Stimulated activated naive B cell treated with anti-CD40 and anti-IgM and Interleukin-4, amounts not matched to agents 10 μg/mL and 1 μg/mL and 100 μg/mL, for 72 hours (primary cell): ENCODE measurements at regions not wholly inside any gene's neighbourhood (a gene's known extent, or its start where the extent isn't known, plus 50 kb on each side); places are given as distances from the start of the nearest gene placed in this dataset.

Experiments
- ATAC-seq, 2 donors: fragments of 150-1000 bp; cut with Tn5 transposase; replicated peaks; 2 replicates each; pipeline ENCODE4 v1.10.0; 2021; ENCODE audit warnings: moderate library complexity in 1 of 2
- DNase-seq: peaks from one replicate; pipeline ENCODE4 v3.0.0; 2021
- H3K27ac Mint-ChIP-seq: one replicate; pipeline ENCODE4 v1.8.0; 2022; ENCODE audit warnings: mild to moderate bottlenecking, mixed read lengths
- H3K27me3 Mint-ChIP-seq, 2 donors: one replicate each; pipeline ENCODE4 v1.8.0; 2022; ENCODE audit warnings: mixed read lengths in 2 of 2
- H3K36me3 Mint-ChIP-seq, 2 donors: one replicate each; pipeline ENCODE4 v1.8.0; 2022; ENCODE audit warnings: mixed read lengths in 2 of 2, mild to moderate bottlenecking in 1 of 2
- H3K4me1 Mint-ChIP-seq, 2 donors: one replicate each; pipeline ENCODE4 v1.8.0; 2022; ENCODE audit warnings: mixed read lengths in 2 of 2, mild to moderate bottlenecking in 1 of 2
- H3K4me3 Mint-ChIP-seq, 2 donors: one replicate each; pipeline ENCODE4 v1.8.0; 2022; ENCODE audit warnings: mild to moderate bottlenecking in 2 of 2, mixed read lengths in 2 of 2, moderate library complexity in 1 of 2
- H3K9me3 Mint-ChIP-seq, 2 donors: one replicate each; pipeline ENCODE4 v1.8.0; 2022; ENCODE audit warnings: mixed read lengths in 2 of 2, mild to moderate bottlenecking in 1 of 2

- Mint-ChIP-seq H3K27me3 (no peaks in the 10 kb centered on the region), H3K4me3 (no peak overlapping the region), H3K36me3 (no peaks in the 10 kb centered on the region), H3K27ac (no peak overlapping the region), H3K4me1 (no peaks in the 10 kb centered on the region), H3K9me3 (peaks cover 0 to 7% of the 10 kb centered on the region in 2 donors)
- no peak for DNase-seq
- ATAC-seq: no peak
These were observed 625.6 kb downstream of the AACS start for GRCh38 chr12:125690841-125691240.

- ATAC-seq: no peak
- no peaks in the 10 kb centered on the region for H3K36me3 Mint-ChIP-seq
- H3K27me3 Mint-ChIP-seq: no peaks in the 10 kb centered on the region
- H3K4me3 Mint-ChIP-seq: no peak overlapping the region
- DNase-seq: no peak
- H3K9me3 Mint-ChIP-seq: peaks cover 0 to 7% of the 10 kb centered on the region in 2 donors
- no peak overlapping the region for H3K27ac Mint-ChIP-seq
- no peaks in the 10 kb centered on the region for H3K4me1 Mint-ChIP-seq
These were observed 630.8 kb downstream of the AACS start for GRCh38 chr12:125696054-125696453.

- H3K27me3 Mint-ChIP-seq: no peaks in the 10 kb centered on the region
- H3K9me3 Mint-ChIP-seq: peaks cover 4% of the 10 kb centered on the region in 2 donors
- no peaks in the 10 kb centered on the region for H3K4me1 Mint-ChIP-seq
- no peak overlapping the region for H3K27ac Mint-ChIP-seq
- DNase-seq: no peak
- H3K36me3 Mint-ChIP-seq: peaks cover 0 to 2% of the 10 kb centered on the region in 2 donors
- no peak overlapping the region for H3K4me3 Mint-ChIP-seq
- ATAC-seq: no peak
These were observed 639.6 kb downstream of the AACS start for GRCh38 chr12:125704803-125705202.

- Mint-ChIP-seq H3K4me3 (no peak overlapping the region), H3K27ac (no peak overlapping the region), H3K27me3 (no peaks in the 10 kb centered on the region), H3K9me3 (peaks cover 10 to 20% of the 10 kb centered on the region in 2 donors), H3K4me1 (no peaks in the 10 kb centered on the region), H3K36me3 (peaks cover 5 to 7% of the 10 kb centered on the region in 2 donors)
- ATAC-seq (no peak), DNase-seq (no peak)
These were observed 655.7 kb downstream of the AACS start for GRCh38 chr12:125720961-125721360.

- no peak overlapping the region for H3K4me3 Mint-ChIP-seq
- no peak for DNase-seq
- no peaks in the 10 kb centered on the region for H3K27me3 Mint-ChIP-seq
- H3K4me1 Mint-ChIP-seq: no peaks in the 10 kb centered on the region
- no peaks in the 10 kb centered on the region for H3K36me3 Mint-ChIP-seq
- H3K9me3 Mint-ChIP-seq: peaks cover 4 to 13% of the 10 kb centered on the region in 2 donors
- no peak for ATAC-seq
- no peak overlapping the region for H3K27ac Mint-ChIP-seq
These were observed 668.9 kb downstream of the AACS start for GRCh38 chr12:125734137-125734536.

- Mint-ChIP-seq H3K9me3 (peaks cover 4 to 13% of the 10 kb centered on the region in 2 donors), H3K4me3 (no peak overlapping the region), H3K27ac (peak overlapping the region; percentile 14), H3K36me3 (no peaks in the 10 kb centered on the region), H3K27me3 (no peaks in the 10 kb centered on the region), H3K4me1 (no peaks in the 10 kb centered on the region)
- no peak for DNase-seq
- no peak for ATAC-seq
These were observed 673.0 kb downstream of the AACS start for GRCh38 chr12:125738211-125738610.

GRCh38 chr12:125742413-125742812, 677.2 kb downstream of the AACS start:
- ATAC-seq: no peak
- Mint-ChIP-seq H3K4me1 (no peaks in the 10 kb centered on the region), H3K27ac (no peak overlapping the region), H3K27me3 (no peaks in the 10 kb centered on the region), H3K36me3 (no peaks in the 10 kb centered on the region), H3K9me3 (peaks cover 0 to 4% of the 10 kb centered on the region in 2 donors), H3K4me3 (no peak overlapping the region)
- no peak for DNase-seq

- H3K4me1 Mint-ChIP-seq: no peaks in the 10 kb centered on the region
- DNase-seq (no peak), ATAC-seq (no peak)
- peaks cover 3 to 6% of the 10 kb centered on the region in 2 donors for H3K9me3 Mint-ChIP-seq
- H3K36me3 Mint-ChIP-seq: no peaks in the 10 kb centered on the region
- no peaks in the 10 kb centered on the region for H3K27me3 Mint-ChIP-seq
- no peak overlapping the region for H3K4me3 Mint-ChIP-seq
- H3K27ac Mint-ChIP-seq: no peak overlapping the region
These were observed 679.0 kb downstream of the AACS start for GRCh38 chr12:125744201-125744600.

GRCh38 chr12:125755512-125755911, 690.3 kb downstream of the AACS start:
- H3K27ac Mint-ChIP-seq: no peak overlapping the region
- no peak overlapping the region for H3K4me3 Mint-ChIP-seq
- ATAC-seq: no peak
- H3K27me3 Mint-ChIP-seq: no peaks in the 10 kb centered on the region
- no peaks in the 10 kb centered on the region for H3K36me3 Mint-ChIP-seq
- peaks cover 2 to 7% of the 10 kb centered on the region in 2 donors for H3K9me3 Mint-ChIP-seq
- H3K4me1 Mint-ChIP-seq: no peaks in the 10 kb centered on the region
- DNase-seq: no peak

- no peak for ATAC-seq
- Mint-ChIP-seq H3K4me1 (no peaks in the 10 kb centered on the region), H3K27me3 (no peaks in the 10 kb centered on the region), H3K36me3 (no peaks in the 10 kb centered on the region), H3K9me3 (peaks cover 0 to 1% of the 10 kb centered on the region in 2 donors), H3K4me3 (no peak overlapping the region), H3K27ac (no peak overlapping the region)
- no peak for DNase-seq
These were observed 700.9 kb downstream of the AACS start for GRCh38 chr12:125766091-125766490.

GRCh38 chr12:125772403-125772802, 707.2 kb downstream of the AACS start:
- DNase-seq (no peak), ATAC-seq (no peak)
- Mint-ChIP-seq H3K36me3 (no peaks in the 10 kb centered on the region), H3K4me3 (no peak overlapping the region), H3K4me1 (no peaks in the 10 kb centered on the region), H3K9me3 (peaks cover 0 to 1% of the 10 kb centered on the region in 2 donors), H3K27me3 (no peaks in the 10 kb centered on the region), H3K27ac (no peak overlapping the region)

- peak; percentile 45 to 55 for ATAC-seq
- no peak overlapping the region for H3K27ac Mint-ChIP-seq
These were observed 707.9 kb downstream of the AACS start for GRCh38 chr12:125773033-125773640.

GRCh38 chr12:125775507-125775906, 710.3 kb downstream of the AACS start:
- Mint-ChIP-seq H3K4me3 (no peak overlapping the region), H3K4me1 (no peaks in the 10 kb centered on the region), H3K27ac (no peak overlapping the region), H3K9me3 (peaks cover 0 to 1% of the 10 kb centered on the region in 2 donors), H3K36me3 (no peaks in the 10 kb centered on the region), H3K27me3 (no peaks in the 10 kb centered on the region)
- ATAC-seq (no peak), DNase-seq (no peak)

More at GRCh38 chr12:125773033-125773640, 707.9 kb downstream of the AACS start:
- H3K27me3 Mint-ChIP-seq: no peaks in the 10 kb centered on the region
- DNase-seq: no peak
- no peak overlapping the region for H3K4me3 Mint-ChIP-seq
- H3K9me3 Mint-ChIP-seq: peaks cover 0 to 1% of the 10 kb centered on the region in 2 donors
- no peaks in the 10 kb centered on the region for H3K4me1 Mint-ChIP-seq
- no peaks in the 10 kb centered on the region for H3K36me3 Mint-ChIP-seq

GRCh38 chr12:125776212-125776611, 711.0 kb downstream of the AACS start:
- H3K27ac Mint-ChIP-seq: no peak overlapping the region

GRCh38 chr12:125786143-125786542, 720.9 kb downstream of the AACS start:
- H3K9me3 Mint-ChIP-seq: peaks cover 14 to 23% of the 10 kb centered on the region in 2 donors
- no peaks in the 10 kb centered on the region for H3K4me1 Mint-ChIP-seq
- H3K27me3 Mint-ChIP-seq: no peaks in the 10 kb centered on the region

More at GRCh38 chr12:125776212-125776611, 711.0 kb downstream of the AACS start:
- no peaks in the 10 kb centered on the region for H3K4me1 Mint-ChIP-seq
- H3K9me3 Mint-ChIP-seq: peaks cover 0 to 1% of the 10 kb centered on the region in 2 donors
- no peaks in the 10 kb centered on the region for H3K36me3 Mint-ChIP-seq
- no peak for DNase-seq
- H3K4me3 Mint-ChIP-seq: no peak overlapping the region
- ATAC-seq: no peak
- no peaks in the 10 kb centered on the region for H3K27me3 Mint-ChIP-seq

More at GRCh38 chr12:125786143-125786542, 720.9 kb downstream of the AACS start:
- DNase-seq (no peak), ATAC-seq (no peak)
- no peak overlapping the region for H3K27ac Mint-ChIP-seq
- no peak overlapping the region for H3K4me3 Mint-ChIP-seq
- H3K36me3 Mint-ChIP-seq: no peaks in the 10 kb centered on the region
